GM18519 (cell line): ENCODE measurements at regions not wholly inside any gene's neighbourhood (a gene's known extent, or its start where the extent isn't known, plus 50 kb on each side); places are given as distances from the start of the nearest gene placed in this dataset.

ENCODE experiments used
- ATAC-seq: cut with Tn5 transposase; IDR thresholded peaks from one replicate; pipeline ENCODE4 v1.9.1; 2021; ENCODE audit warnings: mild to moderate bottlenecking, moderate library complexity; ENCODE audit not compliant: unreplicated experiment, low FRiP score

DNA sequence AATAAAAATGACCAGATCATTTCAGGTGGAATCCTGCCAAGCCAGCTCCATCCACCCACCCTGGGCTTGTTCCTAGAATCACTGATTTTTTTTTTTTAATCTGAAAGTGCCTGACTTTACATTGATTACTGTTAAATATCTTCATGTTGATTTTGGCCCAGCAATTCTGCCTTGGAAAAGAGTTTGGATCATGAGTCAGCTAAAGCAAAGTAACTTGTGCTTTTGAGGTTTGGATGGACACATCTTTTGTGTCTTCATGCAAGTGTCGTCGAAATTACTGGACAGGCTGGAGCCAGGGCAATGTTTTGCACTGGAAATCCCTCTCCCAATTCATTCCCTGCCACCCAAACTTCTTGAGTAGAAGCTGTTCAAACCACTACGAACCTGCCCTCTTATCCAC lies 164.0 kb upstream of the SYT13 start:
- ATAC-seq: no peak

DNA sequence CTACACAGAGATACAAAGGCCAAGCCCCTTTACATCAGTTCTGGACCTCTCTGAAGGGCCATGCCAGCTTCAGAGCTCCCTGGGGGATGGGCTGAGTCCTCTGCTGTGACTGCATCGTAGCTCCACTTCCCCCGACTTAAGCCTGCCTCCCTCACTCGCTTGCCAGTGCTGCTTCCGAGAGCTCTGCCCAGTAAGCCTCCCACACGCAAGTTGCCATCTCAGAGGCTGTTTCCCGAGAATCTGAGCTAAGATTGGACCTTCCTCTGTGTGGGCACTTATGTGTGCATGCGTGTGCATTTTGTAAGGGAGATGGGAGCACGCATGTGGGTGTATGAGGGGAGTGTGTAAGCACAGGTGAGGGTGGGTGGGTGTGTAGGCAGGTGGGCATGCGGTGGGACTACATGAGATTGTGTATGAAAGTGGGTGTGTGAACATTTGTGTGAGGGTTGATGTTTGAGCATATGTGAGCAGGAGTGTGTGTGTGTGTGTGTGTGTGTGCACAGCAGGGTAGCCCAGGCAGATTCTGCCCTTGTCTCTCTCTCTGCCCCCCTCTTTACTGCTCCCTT lies 163.0 kb upstream of the SYT13 start:
- ATAC-seq: no peak

GRCh38 chr11:45448561-45448960 lies 162.4 kb upstream of the SYT13 start:
- ATAC-seq: no peak

DNA sequence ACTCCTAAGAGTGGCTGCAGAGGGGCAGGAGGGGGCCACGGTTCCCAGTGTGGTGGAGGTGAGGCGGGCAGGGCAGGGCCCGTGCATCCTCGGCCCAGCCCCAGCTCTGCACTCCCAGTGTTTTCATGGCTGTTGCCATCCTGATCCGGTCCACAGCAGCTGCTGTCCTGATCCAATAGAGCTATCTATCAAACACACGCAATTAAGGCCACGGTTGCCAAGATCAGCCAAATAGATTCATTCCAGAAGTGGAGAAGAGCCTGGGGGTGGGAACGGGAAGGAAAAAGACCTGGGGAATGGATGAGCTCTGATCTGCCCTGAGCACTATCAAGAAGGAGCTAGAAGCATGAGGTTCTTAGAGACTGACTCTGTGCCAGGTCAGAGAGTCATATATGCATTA lies 160.9 kb upstream of the SYT13 start:
- no peak for ATAC-seq

DNA sequence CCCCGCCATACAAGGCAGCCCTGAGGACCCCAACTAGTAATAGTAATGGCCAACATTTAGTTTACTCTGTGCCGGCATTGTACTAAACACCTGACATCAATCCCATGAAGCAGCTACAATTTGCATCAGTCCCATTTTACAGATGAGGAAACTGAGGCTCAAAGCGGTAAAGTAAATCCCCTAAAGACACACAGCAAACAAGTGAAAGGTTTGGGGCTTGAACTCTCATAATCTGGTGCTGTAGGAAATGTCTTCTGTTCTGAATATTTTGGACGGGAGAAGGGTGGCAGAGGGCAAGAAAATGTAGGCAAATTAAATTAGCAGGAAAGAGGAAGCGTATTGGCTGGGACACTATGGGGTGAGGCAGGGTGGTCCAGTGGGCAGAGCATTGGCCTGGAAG lies 160.3 kb upstream of the SYT13 start:
- no peak for ATAC-seq

DNA sequence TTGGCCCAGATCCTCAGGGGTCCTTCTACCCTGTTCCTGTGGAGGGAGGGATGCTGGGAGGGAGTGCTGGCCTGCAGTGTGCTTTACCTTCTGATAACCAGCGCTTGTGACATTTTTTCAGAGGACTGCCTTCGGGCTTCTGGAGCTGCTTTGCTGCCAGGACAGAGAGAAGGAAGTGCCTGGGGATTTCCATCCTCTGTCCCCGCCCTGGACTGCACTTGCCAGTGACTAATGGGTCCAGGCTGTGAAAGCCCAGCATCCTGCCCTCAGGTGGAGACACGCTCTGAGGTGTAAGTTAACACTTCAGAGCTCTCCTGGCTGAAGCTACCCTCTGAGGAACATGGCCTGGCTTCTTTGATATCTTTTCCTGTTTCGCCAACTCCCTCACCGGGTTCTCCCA lies 158.7 kb upstream of the SYT13 start:
- no peak for ATAC-seq

- ATAC-seq: no peak
Observed at GRCh38 chr11:45440111-45440510, 154.0 kb upstream of the SYT13 start.

DNA sequence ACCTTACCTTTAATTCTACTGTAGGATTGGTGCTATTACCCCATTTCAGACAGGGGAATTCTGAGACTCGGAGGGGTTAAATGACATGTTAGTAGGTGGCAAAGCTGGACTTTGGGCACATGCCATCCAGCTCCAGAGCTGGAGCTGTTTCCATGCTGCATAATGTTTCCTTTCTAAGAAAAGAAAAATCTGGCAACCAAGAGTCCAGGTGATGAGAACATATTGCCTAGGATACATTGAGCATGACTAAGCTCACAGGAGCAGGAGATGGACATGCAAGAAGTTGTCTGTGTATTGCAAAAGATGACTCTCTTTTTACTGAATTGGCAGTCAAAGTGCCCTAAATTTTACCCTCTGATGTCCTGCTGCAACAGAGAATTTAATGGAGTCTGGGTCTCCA lies 150.8 kb upstream of the SYT13 start:
- ATAC-seq: no peak

DNA sequence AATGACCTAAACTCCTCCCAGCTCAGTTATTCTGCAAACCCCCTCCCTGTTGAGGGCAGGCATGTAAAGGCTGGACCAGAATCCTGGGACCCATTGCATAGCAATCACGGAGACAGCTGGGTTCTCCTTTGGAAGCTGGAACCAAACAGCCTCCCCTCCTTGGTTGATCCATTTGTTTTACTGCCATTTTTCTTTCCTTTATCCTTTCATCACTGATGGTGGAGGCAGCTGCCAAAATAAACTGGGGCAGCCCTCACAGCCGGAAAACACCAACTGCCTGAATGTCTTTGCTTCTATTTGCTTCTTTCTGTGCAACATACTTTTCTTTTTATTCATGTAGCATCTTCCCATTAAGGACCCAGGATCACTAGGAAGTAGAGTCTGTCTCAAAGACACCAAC lies 150.0 kb upstream of the SYT13 start:
- no peak for ATAC-seq

GRCh38 chr11:45435706-45436105 lies 149.6 kb upstream of the SYT13 start:
- ATAC-seq: no peak

- no peak for ATAC-seq
Observed at GRCh38 chr11:45432910-45433309, 146.8 kb upstream of the SYT13 start.

- no peak for ATAC-seq
Observed at GRCh38 chr11:45432100-45432499, 146.0 kb upstream of the SYT13 start.

GRCh38 chr11:45431046-45432018 lies 145.2 kb upstream of the SYT13 start:
- ATAC-seq: no peak

- ATAC-seq: no peak
Observed at GRCh38 chr11:45430361-45430760, 144.2 kb upstream of the SYT13 start.

DNA sequence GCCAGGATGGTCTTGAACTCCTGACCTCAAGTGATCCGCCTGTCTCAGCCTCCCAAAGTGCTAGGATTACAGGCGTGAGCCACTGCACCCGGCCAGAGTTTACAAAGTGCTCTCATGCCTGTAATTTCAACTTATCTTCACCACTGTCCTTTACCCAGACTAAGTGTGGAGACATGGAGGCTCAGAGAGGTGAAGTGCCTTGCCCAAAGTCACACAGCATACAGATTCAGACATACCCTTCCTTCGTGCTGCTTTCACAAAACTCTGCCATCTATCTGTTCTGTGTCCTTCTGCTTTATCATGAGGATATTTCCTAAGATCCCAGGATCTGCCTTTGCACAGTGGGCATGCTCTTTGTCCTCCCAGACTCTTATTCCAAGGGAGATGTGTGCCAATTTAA lies 143.6 kb upstream of the SYT13 start:
- no peak for ATAC-seq

DNA sequence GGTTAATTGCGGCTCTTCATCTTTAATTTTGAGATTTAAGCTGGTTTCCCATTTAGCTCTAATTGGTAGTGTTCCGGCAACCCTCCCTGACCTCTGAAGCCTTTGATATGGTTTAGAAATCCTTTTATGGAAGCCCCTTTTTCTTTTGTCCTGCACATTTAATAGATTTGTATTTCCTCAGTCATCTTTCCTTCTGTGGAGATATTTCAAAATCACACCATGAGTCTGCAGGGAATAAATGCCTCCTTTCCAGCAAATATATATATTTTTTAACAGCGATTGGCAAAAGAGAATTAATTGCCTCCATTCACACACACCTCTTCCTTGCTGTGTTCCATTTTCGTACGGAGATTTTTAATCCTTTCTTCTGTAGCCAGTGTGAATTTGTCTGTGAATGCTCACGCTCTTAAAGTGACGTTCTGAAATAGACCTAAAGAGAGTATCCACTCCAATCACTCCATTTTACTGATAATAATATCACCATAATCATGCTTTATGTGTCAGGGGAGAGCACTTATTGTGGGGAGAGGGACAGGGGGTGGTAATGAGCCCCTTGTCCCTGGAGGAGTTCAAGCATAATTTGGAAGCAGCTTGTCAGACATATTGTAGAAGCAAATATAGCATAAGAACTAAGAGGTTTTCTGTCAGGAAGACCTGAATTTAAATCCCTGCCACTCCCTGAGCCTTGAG lies 142.5 kb upstream of the SYT13 start:
- no peak for ATAC-seq

GRCh38 chr11:45428116-45428515 lies 142.0 kb upstream of the SYT13 start:
- ATAC-seq: no peak

DNA sequence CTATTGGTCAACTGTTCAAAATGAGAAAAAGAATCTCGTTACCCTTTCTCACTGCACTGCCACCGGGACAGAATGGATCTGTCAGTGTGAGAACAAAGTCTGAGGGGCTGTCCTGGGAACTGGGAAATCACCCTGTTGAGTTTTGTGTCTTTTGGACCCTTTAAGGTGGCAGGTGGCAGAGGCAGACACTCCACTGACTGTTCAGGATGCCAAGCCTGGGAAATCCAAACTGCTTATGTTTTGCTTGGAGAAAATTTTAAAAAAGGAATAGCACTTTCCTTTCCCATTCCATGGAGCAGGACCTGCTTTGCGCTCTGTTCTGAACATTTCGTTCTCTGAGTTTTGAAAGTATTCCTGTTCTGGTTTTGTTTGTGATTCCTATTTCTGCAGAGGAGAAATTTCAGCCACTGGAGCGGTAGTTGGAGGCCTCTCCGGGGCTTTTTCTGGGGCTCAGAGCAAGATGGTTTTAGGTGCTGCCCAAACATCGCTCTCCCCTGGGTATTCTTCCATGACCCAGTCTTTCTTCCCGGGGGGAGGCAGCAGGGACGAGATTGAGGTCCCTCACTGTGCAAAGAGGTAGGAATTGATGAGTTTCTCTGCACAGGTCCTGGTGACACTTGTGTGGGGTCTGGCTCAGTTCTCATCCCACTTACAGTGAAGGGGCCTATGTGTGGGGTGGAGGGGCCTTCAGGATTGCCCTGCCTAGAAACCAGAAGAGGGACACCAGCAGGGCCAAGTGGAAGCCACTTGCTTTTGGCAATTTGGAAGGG lies 138.5 kb upstream of the SYT13 start:
- no peak for ATAC-seq

GRCh38 chr11:45423475-45424120 lies 137.5 kb upstream of the SYT13 start:
- ATAC-seq: no peak

GRCh38 chr11:45423036-45423435 lies 136.9 kb upstream of the SYT13 start:
- no peak for ATAC-seq
